ENCODE measurements at regions not wholly inside any gene's neighbourhood (a gene's known extent, or its start where the extent isn't known, plus 50 kb on each side); places are given as distances from the start of the nearest gene placed in this dataset.

DNA sequence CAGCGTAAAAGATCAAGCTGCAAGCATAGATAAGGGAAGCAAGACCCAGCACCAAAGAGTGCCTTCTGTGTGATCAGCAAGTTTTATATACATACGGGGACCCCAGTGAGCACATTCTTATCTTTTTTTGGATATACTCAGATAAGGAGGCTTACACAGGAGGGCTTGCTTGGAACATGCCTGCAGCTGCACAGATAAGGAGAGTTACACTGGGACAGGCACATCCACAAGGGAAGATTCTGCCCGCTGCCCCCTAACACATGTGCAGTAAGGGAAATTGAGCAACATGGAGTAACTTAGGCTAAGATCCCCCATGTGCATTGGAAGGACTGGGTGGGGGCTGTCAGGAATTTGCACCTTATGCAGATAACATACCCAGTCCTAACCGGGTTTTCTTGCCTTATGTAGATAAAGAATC lies 1334.8 kb downstream of the MRPL39 start:
- DNase-seq = no peak
- ATAC-seq = no peak
- intact Hi-C loops (cut with DNase I) = no loop called here
- H3K4me3 ChIP-seq = no peak overlapping the region
- no peaks in the 10 kb centered on the region for H3K36me3 ChIP-seq (ENCODE audit: insufficient read depth in 1 of 2, low read depth in 1 of 2)
- no peaks in the 10 kb centered on the region for H3K9me3 ChIP-seq
- no peaks in the 10 kb centered on the region for H3K27me3 ChIP-seq (ENCODE audit: insufficient read depth in 3 of 3, low read length in 2 of 3)
- H3K4me1 ChIP-seq = no peaks in the 10 kb centered on the region
- H3K27ac ChIP-seq = no peak overlapping the region
- 69 to 75% (median 73%) methylated on average over 4 of the region's 4 CpGs for WGBS, 3 donors
- TF ChIP-seq, protein P1, sequence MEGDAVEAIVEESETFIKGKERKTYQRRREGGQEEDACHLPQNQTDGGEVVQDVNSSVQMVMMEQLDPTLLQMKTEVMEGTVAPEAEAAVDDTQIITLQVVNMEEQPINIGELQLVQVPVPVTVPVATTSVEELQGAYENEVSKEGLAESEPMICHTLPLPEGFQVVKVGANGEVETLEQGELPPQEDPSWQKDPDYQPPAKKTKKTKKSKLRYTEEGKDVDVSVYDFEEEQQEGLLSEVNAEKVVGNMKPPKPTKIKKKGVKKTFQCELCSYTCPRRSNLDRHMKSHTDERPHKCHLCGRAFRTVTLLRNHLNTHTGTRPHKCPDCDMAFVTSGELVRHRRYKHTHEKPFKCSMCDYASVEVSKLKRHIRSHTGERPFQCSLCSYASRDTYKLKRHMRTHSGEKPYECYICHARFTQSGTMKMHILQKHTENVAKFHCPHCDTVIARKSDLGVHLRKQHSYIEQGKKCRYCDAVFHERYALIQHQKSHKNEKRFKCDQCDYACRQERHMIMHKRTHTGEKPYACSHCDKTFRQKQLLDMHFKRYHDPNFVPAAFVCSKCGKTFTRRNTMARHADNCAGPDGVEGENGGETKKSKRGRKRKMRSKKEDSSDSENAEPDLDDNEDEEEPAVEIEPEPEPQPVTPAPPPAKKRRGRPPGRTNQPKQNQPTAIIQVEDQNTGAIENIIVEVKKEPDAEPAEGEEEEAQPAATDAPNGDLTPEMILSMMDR (IDR thresholded peaks at IDR 0.05) = no peak

GRCh38 chr21:24265987-24266386 lies 1341.3 kb downstream of the MRPL39 start:
- ATAC-seq = no peak
- H3K9me3 ChIP-seq = no peaks in the 10 kb centered on the region
- no peak overlapping the region for H3K27ac ChIP-seq
- TF ChIP-seq, protein P1 (IDR thresholded peaks at IDR 0.05) = no peak
- H3K27me3 ChIP-seq (ENCODE audit: insufficient read depth in 3 of 3, low read length in 2 of 3) = no peaks in the 10 kb centered on the region
- H3K36me3 ChIP-seq (ENCODE audit: insufficient read depth in 1 of 2, low read depth in 1 of 2) = no peaks in the 10 kb centered on the region
- H3K4me3 ChIP-seq = no peak overlapping the region
- no peaks in the 10 kb centered on the region for H3K4me1 ChIP-seq
- no peak for DNase-seq
- 81 to 95% (median 91%) methylated on average over 1 of the region's 1 CpG for WGBS, 3 donors
- intact Hi-C loops (cut with DNase I) = no loop called here

DNA sequence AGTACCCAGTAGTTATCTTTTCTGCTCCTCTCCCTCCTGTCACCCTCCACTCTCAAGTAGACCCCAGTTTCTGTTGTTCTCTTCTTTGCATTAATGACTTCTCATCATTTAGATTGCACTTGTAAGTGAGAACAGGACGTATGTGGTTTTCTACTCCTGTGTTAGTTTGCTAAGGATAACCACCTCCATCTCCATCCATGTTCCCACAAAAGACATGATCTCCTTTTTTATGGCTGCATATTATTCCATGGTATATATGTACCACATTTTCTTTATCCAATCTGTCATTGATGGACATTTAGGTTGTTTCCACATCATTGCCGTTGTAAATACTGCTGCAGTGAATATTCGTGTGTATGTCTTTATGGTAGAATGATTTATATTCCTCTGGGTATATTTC lies 1346.5 kb downstream of the MRPL39 start:
- Histone ChIP-seq H3K27ac (no peak overlapping the region), H3K4me1 (no peaks in the 10 kb centered on the region), H3K27me3 (ENCODE audit: insufficient read depth in 3 of 3, low read length in 2 of 3) (no peaks in the 10 kb centered on the region), H3K4me3 (no peak overlapping the region), H3K36me3 (ENCODE audit: insufficient read depth in 1 of 2, low read depth in 1 of 2) (no peaks in the 10 kb centered on the region), H3K9me3 (no peaks in the 10 kb centered on the region)
- TF ChIP-seq, protein P1 (IDR thresholded peaks at IDR 0.05) = no peak
- no peak for ATAC-seq
- DNase-seq = no peak
- WGBS, 3 donors = 73 to 78% (median 74%) methylated on average over 3 of the region's 3 CpGs
- intact Hi-C loops (cut with DNase I) = no loop called here

- no peaks in the 10 kb centered on the region for H3K9me3 ChIP-seq
- no peak overlapping the region for H3K27ac ChIP-seq
- ATAC-seq = no peak
- TF ChIP-seq, protein P1 (IDR thresholded peaks at IDR 0.05) = no peak
- no peaks in the 10 kb centered on the region for H3K36me3 ChIP-seq (ENCODE audit: insufficient read depth in 1 of 2, low read depth in 1 of 2)
- no peaks in the 10 kb centered on the region for H3K4me1 ChIP-seq
- no peaks in the 10 kb centered on the region for H3K27me3 ChIP-seq (ENCODE audit: insufficient read depth in 3 of 3, low read length in 2 of 3)
- 96 to 100% (median 98%) methylated on average over 1 of the region's 1 CpG for WGBS, 3 donors
- H3K4me3 ChIP-seq = no peak overlapping the region
- DNase-seq = no peak
- intact Hi-C loops (cut with DNase I) = no loop called here
These were observed 1348.0 kb downstream of the MRPL39 start for GRCh38 chr21:24259241-24259640.

GRCh38 chr21:24255591-24255990 lies 1351.7 kb downstream of the MRPL39 start:
- H3K4me3 ChIP-seq = no peak overlapping the region
- TF ChIP-seq, protein P1 (IDR thresholded peaks at IDR 0.05) = no peak
- no peaks in the 10 kb centered on the region for H3K36me3 ChIP-seq (ENCODE audit: insufficient read depth in 1 of 2, low read depth in 1 of 2)
- DNase-seq = no peak
- no peaks in the 10 kb centered on the region for H3K9me3 ChIP-seq
- H3K27me3 ChIP-seq (ENCODE audit: insufficient read depth in 3 of 3, low read length in 2 of 3) = no peaks in the 10 kb centered on the region
- H3K4me1 ChIP-seq = no peaks in the 10 kb centered on the region
- H3K27ac ChIP-seq = no peak overlapping the region
- no peak for ATAC-seq
- intact Hi-C loops (cut with DNase I) = no loop called here
- 49 to 61% (median 52%) methylated on average over 3 of the region's 3 CpGs for WGBS, 3 donors

Measured in psoas muscle (tissue), 7 donors.